ENCODE measurements at regions not wholly inside any gene's neighbourhood (a gene's known extent, or its start where the extent isn't known, plus 50 kb on each side); places are given as distances from the start of the nearest gene placed in this dataset.

- no peak for TF ChIP-seq MXI1 (IDR thresholded peaks at IDR 0.05; ENCODE audit: borderline replicate concordance, low read depth, low read length)
- TF ChIP-seq CTCF (conservative IDR thresholded peaks at IDR 0.05; ENCODE audit: low read depth, low read length) = no peak
- no peak for TF ChIP-seq RAD21 (IDR thresholded peaks at IDR 0.05; ENCODE audit: low read length)
- TF ChIP-seq CEBPB (IDR thresholded peaks at IDR 0.05; ENCODE audit: low read depth, low read length) = no peak
Measured at GRCh38 chr4:115310641-115311040, 197.2 kb upstream of the NDST4 start.

Measured in IMR-90 (cell line).